ENCODE measurements at regions not wholly inside any gene's neighbourhood (a gene's known extent, or its start where the extent isn't known, plus 50 kb on each side); places are given as distances from the start of the nearest gene placed in this dataset.

DNA sequence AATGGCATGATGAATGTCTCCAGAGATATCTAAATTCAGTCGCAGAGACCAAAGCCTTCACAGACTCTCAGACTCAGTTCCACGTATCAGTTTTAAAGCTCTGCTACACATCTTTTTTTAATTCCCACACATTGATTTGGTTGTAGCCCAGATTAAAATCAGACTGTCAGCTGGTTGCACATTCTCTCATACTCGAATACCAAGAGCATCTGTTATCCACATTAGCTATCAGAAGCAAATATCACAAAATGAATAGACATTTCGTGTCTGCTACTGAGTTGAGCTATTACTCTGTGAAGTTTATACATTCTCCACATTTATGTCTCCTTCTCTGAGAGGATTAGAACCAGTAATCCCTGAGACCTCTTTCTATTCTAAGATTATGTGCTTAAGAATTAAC, 229.2 kb downstream of the GPAM start:
- Histone ChIP-seq H3K36me3 (ENCODE audit: control insufficient read depth in 2 of 2, insufficient read depth in 2 of 2, low read length in 2 of 2) (no peaks in the 10 kb centered on the region), H3K9ac (ENCODE audit: low read depth in 1 of 2, low read length in 2 of 2) (no peak overlapping the region)

DNA sequence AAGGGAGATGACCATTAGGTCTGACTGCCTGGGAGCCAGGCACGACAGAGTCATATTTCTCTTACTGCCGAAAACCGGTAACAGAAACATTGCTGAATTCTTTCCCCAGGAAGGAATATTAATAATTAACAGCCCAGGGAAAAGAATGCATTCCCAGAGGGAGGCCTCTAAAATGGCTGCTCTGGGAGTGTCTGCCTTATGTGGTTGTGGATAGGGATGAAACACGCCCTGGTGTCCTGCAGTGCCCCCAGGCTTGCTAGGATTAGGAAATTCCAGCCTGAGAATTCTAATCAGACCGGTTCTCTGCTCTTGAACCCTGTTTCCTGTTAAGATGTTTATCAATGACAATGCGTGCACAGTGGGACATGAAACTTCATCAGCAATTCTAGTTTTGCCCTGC, 226.7 kb downstream of the GPAM start:
- Histone ChIP-seq H3K9ac (ENCODE audit: low read depth in 1 of 2, low read length in 2 of 2) (no peak overlapping the region), H3K9me3 (ENCODE audit: control insufficient read depth in 2 of 2, low read length in 2 of 2) (no peaks in the 10 kb centered on the region), H3K27me3 (ENCODE audit: control insufficient read depth in 2 of 2, insufficient read depth in 2 of 2, low read length in 2 of 2) (no peaks in the 10 kb centered on the region), H3K27ac (ENCODE audit: low read depth in 2 of 2, low read length in 2 of 2) (no peak overlapping the region), H3K4me1 (ENCODE audit: control insufficient read depth in 2 of 2, insufficient read depth in 2 of 2, low read length in 2 of 2) (no peaks in the 10 kb centered on the region), H3K4me3 (ENCODE audit: low read length in 2 of 2) (no peak overlapping the region), H3K36me3 (ENCODE audit: control insufficient read depth in 2 of 2, insufficient read depth in 2 of 2, low read length in 2 of 2) (no peaks in the 10 kb centered on the region)

More for the DNA sequence above, 229.2 kb downstream of the GPAM start:
- Histone ChIP-seq H3K27me3 (ENCODE audit: control insufficient read depth in 2 of 2, insufficient read depth in 2 of 2, low read length in 2 of 2) (no peaks in the 10 kb centered on the region), H3K9me3 (ENCODE audit: control insufficient read depth in 2 of 2, low read length in 2 of 2) (no peaks in the 10 kb centered on the region), H3K4me1 (ENCODE audit: control insufficient read depth in 2 of 2, insufficient read depth in 2 of 2, low read length in 2 of 2) (no peaks in the 10 kb centered on the region), H3K27ac (ENCODE audit: low read depth in 2 of 2, low read length in 2 of 2) (no peak overlapping the region), H3K4me3 (ENCODE audit: low read length in 2 of 2) (no peak overlapping the region)

DNA sequence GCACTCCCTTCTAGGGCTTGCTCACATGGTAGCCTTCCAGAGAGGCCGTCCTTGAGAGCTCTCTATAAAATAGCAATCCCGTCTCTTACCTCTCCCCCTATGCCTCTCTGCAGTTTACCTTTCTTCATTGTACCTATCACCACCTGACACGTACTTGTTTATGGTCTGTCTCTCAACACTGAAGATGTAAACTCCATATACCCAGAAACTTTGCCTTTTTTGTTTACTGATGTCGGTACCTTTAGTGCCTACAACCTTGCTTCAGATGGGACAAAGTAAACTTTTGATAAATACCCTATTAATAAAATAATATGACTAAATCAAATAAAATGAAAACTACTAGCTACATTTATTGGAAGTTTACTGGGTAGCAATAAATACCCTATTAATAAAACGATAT, 220.6 kb downstream of the GPAM start:
- Histone ChIP-seq H3K9me3 (ENCODE audit: control insufficient read depth in 2 of 2, low read length in 2 of 2) (no peaks in the 10 kb centered on the region), H3K27me3 (ENCODE audit: control insufficient read depth in 2 of 2, insufficient read depth in 2 of 2, low read length in 2 of 2) (no peaks in the 10 kb centered on the region), H3K9ac (ENCODE audit: low read depth in 1 of 2, low read length in 2 of 2) (no peak overlapping the region), H3K4me1 (ENCODE audit: control insufficient read depth in 2 of 2, insufficient read depth in 2 of 2, low read length in 2 of 2) (no peaks in the 10 kb centered on the region), H3K27ac (ENCODE audit: low read depth in 2 of 2, low read length in 2 of 2) (no peak overlapping the region), H3K36me3 (ENCODE audit: control insufficient read depth in 2 of 2, insufficient read depth in 2 of 2, low read length in 2 of 2) (no peaks in the 10 kb centered on the region), H3K4me3 (ENCODE audit: low read length in 2 of 2) (no peak overlapping the region)

DNA sequence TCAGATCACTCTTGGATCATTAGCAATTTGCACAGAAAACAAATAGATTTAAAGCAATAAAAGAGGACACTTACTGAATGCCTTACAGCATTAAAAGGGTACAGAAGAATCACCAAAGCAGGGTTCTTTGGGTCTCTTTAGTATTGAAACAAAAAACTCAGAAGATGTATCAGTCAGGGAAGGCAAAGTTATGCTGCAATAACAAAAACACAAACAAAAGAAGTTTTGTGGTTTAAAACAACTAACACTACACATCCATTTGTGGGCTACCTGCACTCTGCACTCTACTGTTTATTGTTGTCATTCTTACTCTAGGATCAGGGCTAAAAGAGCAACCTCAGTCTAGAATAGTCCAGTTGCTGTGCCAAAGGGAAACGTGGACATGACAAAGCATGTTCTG, 216.4 kb downstream of the GPAM start:
- Histone ChIP-seq H3K27ac (ENCODE audit: low read depth in 2 of 2, low read length in 2 of 2) (no peak overlapping the region), H3K9me3 (ENCODE audit: control insufficient read depth in 2 of 2, low read length in 2 of 2) (no peaks in the 10 kb centered on the region), H3K4me3 (ENCODE audit: low read length in 2 of 2) (no peak overlapping the region), H3K4me1 (ENCODE audit: control insufficient read depth in 2 of 2, insufficient read depth in 2 of 2, low read length in 2 of 2) (no peaks in the 10 kb centered on the region), H3K9ac (ENCODE audit: low read depth in 1 of 2, low read length in 2 of 2) (no peak overlapping the region), H3K36me3 (ENCODE audit: control insufficient read depth in 2 of 2, insufficient read depth in 2 of 2, low read length in 2 of 2) (no peaks in the 10 kb centered on the region), H3K27me3 (ENCODE audit: control insufficient read depth in 2 of 2, insufficient read depth in 2 of 2, low read length in 2 of 2) (no peaks in the 10 kb centered on the region)

DNA sequence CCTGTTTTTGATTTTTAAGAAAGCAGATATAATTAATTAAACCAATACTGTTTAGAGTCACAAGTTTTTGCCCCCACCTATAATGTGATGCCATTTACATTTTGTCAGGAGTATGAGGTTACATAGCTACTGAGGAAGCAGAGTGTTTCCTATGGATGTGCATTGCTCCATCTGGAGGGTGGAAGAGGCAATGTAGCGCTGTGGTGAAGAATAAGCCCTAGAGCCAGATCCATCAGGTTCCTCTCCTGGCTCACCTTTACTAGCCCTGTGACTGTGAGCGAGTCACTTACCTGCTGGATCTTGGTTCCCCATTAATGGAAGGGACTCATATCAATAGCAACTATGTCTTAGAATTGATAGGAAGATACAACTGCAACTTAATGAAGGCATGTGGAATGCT, 216.0 kb downstream of the GPAM start:
- no peaks in the 10 kb centered on the region for H3K27me3 ChIP-seq (ENCODE audit: control insufficient read depth in 2 of 2, insufficient read depth in 2 of 2, low read length in 2 of 2)
- H3K9me3 ChIP-seq (ENCODE audit: control insufficient read depth in 2 of 2, low read length in 2 of 2), result no peaks in the 10 kb centered on the region
- H3K36me3 ChIP-seq (ENCODE audit: control insufficient read depth in 2 of 2, insufficient read depth in 2 of 2, low read length in 2 of 2), result no peaks in the 10 kb centered on the region
- H3K9ac ChIP-seq (ENCODE audit: low read depth in 1 of 2, low read length in 2 of 2), result no peak overlapping the region
- H3K4me3 ChIP-seq (ENCODE audit: low read length in 2 of 2), result no peak overlapping the region
- H3K4me1 ChIP-seq (ENCODE audit: control insufficient read depth in 2 of 2, insufficient read depth in 2 of 2, low read length in 2 of 2), result no peaks in the 10 kb centered on the region
- no peak overlapping the region for H3K27ac ChIP-seq (ENCODE audit: low read depth in 2 of 2, low read length in 2 of 2)

DNA sequence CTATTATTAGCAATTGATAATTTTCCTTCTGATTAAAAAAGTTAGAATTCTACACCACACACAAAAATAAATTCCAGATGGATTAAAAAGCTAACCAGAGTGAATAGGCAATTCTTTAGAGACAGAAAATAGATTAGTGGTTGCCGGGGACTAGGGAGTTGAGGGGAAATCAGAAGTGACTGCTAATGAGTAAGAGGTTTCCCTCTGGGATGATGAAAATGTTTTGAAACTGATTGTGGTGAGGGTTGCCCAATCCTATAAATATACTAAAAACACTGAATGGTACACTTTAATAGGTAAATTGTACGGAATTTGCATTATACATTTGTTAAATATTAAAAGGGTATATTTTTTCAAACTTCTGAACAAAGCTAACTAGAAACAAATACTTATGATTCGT, 214.9 kb downstream of the GPAM start:
- Histone ChIP-seq H3K27ac (ENCODE audit: low read depth in 2 of 2, low read length in 2 of 2) (no peak overlapping the region), H3K4me1 (ENCODE audit: control insufficient read depth in 2 of 2, insufficient read depth in 2 of 2, low read length in 2 of 2) (no peaks in the 10 kb centered on the region), H3K9me3 (ENCODE audit: control insufficient read depth in 2 of 2, low read length in 2 of 2) (no peaks in the 10 kb centered on the region), H3K27me3 (ENCODE audit: control insufficient read depth in 2 of 2, insufficient read depth in 2 of 2, low read length in 2 of 2) (no peaks in the 10 kb centered on the region), H3K36me3 (ENCODE audit: control insufficient read depth in 2 of 2, insufficient read depth in 2 of 2, low read length in 2 of 2) (no peaks in the 10 kb centered on the region), H3K9ac (ENCODE audit: low read depth in 1 of 2, low read length in 2 of 2) (no peak overlapping the region), H3K4me3 (ENCODE audit: low read length in 2 of 2) (no peak overlapping the region)

DNA sequence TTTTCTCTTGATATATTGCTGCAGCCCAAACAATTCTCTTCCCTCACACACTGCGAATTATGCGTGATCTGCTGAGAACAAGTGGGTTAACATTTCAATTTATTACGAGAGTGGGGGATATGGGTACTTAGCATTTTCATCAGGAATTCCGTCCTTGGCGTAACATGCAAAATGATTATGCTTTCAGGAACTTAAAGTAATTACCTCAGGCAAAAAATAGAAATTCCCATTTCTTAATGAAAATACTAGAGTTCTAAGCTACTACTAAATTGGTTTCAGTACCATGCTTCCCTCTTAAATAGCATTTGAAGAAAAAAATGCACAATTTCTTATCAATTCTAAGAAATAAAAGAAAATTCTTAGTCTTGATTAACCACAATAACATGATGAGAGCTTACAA, 213.5 kb downstream of the GPAM start:
- H3K27ac ChIP-seq (ENCODE audit: low read depth in 2 of 2, low read length in 2 of 2), result no peak overlapping the region
- no peak overlapping the region for H3K9ac ChIP-seq (ENCODE audit: low read depth in 1 of 2, low read length in 2 of 2)
- no peaks in the 10 kb centered on the region for H3K4me1 ChIP-seq (ENCODE audit: control insufficient read depth in 2 of 2, insufficient read depth in 2 of 2, low read length in 2 of 2)
- H3K27me3 ChIP-seq (ENCODE audit: control insufficient read depth in 2 of 2, insufficient read depth in 2 of 2, low read length in 2 of 2), result no peaks in the 10 kb centered on the region
- H3K9me3 ChIP-seq (ENCODE audit: control insufficient read depth in 2 of 2, low read length in 2 of 2), result no peaks in the 10 kb centered on the region
- H3K36me3 ChIP-seq (ENCODE audit: control insufficient read depth in 2 of 2, insufficient read depth in 2 of 2, low read length in 2 of 2), result no peaks in the 10 kb centered on the region
- H3K4me3 ChIP-seq (ENCODE audit: low read length in 2 of 2), result no peak overlapping the region

DNA sequence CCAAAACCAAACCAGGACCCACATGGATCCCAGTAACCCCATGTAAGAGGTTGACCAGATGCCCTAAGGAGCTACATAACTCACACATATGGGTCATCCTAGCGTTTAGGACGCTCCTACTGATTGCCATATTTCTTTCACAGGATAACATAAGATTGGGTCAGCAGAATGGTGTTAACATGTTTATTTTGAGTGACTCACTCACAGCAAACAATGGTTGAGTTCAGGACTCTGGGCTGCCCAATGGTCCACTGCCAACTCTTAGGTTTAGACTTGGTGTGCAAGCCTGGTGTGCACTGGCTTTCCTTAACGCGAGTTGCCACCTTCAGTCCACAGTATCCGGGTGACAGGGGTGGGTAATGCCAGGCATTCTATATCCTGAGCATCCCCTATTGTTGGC, 211.5 kb downstream of the GPAM start:
- Histone ChIP-seq H3K4me1 (ENCODE audit: control insufficient read depth in 2 of 2, insufficient read depth in 2 of 2, low read length in 2 of 2) (no peaks in the 10 kb centered on the region), H3K36me3 (ENCODE audit: control insufficient read depth in 2 of 2, insufficient read depth in 2 of 2, low read length in 2 of 2) (no peaks in the 10 kb centered on the region), H3K27me3 (ENCODE audit: control insufficient read depth in 2 of 2, insufficient read depth in 2 of 2, low read length in 2 of 2) (no peaks in the 10 kb centered on the region), H3K9me3 (ENCODE audit: control insufficient read depth in 2 of 2, low read length in 2 of 2) (no peaks in the 10 kb centered on the region), H3K27ac (ENCODE audit: low read depth in 2 of 2, low read length in 2 of 2) (no peak overlapping the region), H3K4me3 (ENCODE audit: low read length in 2 of 2) (no peak overlapping the region), H3K9ac (ENCODE audit: low read depth in 1 of 2, low read length in 2 of 2) (no peak overlapping the region)

DNA sequence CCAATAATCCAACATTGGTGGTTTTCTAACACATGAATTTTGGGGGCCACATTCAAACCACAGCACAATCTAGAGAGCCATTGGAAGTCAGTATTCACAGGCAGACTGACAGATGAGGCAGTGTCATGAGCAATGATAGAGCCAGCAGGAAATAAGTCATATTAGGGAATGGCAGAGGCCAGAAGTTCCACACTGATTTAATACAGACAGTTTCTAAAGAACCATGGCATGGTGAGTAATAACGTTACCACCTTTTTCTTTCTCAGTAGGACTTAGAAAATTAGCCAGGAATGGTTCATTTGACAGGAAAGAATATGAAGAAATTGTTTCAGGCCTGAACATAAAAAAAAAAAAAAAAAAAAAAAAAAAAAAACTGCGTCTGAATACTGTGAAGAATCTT, 210.3 kb downstream of the GPAM start:
- H3K27me3 ChIP-seq (ENCODE audit: control insufficient read depth in 2 of 2, insufficient read depth in 2 of 2, low read length in 2 of 2), result no peaks in the 10 kb centered on the region
- H3K4me1 ChIP-seq (ENCODE audit: control insufficient read depth in 2 of 2, insufficient read depth in 2 of 2, low read length in 2 of 2), result no peaks in the 10 kb centered on the region
- H3K9me3 ChIP-seq (ENCODE audit: control insufficient read depth in 2 of 2, low read length in 2 of 2), result no peaks in the 10 kb centered on the region
- H3K4me3 ChIP-seq (ENCODE audit: low read length in 2 of 2), result no peak overlapping the region
- H3K36me3 ChIP-seq (ENCODE audit: control insufficient read depth in 2 of 2, insufficient read depth in 2 of 2, low read length in 2 of 2), result no peaks in the 10 kb centered on the region
- H3K9ac ChIP-seq (ENCODE audit: low read depth in 1 of 2, low read length in 2 of 2), result no peak overlapping the region
- H3K27ac ChIP-seq (ENCODE audit: low read depth in 2 of 2, low read length in 2 of 2), result no peak overlapping the region

DNA sequence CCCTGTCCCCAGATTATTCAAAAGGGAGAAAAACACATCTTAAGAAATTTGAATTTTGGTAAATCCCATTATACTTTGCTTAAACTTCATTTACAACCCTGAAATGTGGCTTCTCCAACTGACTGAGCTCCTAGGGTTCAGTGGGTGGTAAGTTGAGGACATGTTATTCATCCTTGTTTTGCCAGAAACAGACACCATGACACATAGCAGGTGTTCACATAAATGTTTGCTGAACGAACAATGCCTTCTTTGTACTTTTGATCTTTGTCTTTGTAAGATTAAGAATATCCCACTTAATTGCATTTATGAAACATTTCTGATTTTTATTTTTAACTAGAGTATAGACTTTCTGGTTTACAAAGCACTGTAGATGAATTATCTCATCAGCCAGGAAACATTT, 209.7 kb downstream of the GPAM start:
- Histone ChIP-seq H3K9ac (ENCODE audit: low read depth in 1 of 2, low read length in 2 of 2) (no peak overlapping the region), H3K36me3 (ENCODE audit: control insufficient read depth in 2 of 2, insufficient read depth in 2 of 2, low read length in 2 of 2) (no peaks in the 10 kb centered on the region), H3K27me3 (ENCODE audit: control insufficient read depth in 2 of 2, insufficient read depth in 2 of 2, low read length in 2 of 2) (no peaks in the 10 kb centered on the region), H3K4me3 (ENCODE audit: low read length in 2 of 2) (no peak overlapping the region), H3K9me3 (ENCODE audit: control insufficient read depth in 2 of 2, low read length in 2 of 2) (no peaks in the 10 kb centered on the region), H3K4me1 (ENCODE audit: control insufficient read depth in 2 of 2, insufficient read depth in 2 of 2, low read length in 2 of 2) (no peaks in the 10 kb centered on the region), H3K27ac (ENCODE audit: low read depth in 2 of 2, low read length in 2 of 2) (no peak overlapping the region)

DNA sequence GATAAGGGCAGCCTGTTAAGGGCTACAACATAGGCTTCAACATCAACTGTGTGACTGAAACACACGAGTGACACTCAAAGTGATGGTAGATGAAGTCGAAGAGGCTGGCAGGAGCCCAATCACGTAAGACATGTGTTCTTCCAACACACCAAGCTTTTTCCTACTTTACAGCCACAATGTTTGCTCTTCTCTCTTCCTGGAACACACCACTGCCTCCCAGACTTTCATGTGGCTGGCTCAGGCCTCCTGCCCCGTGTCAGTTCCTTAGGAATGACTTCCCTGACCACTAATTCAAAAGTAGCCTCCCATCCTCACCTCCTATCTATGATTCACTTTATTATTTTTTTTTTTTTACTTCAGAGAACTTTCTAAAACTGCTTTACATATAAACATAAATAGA, 209.2 kb downstream of the GPAM start:
- Histone ChIP-seq H3K27me3 (ENCODE audit: control insufficient read depth in 2 of 2, insufficient read depth in 2 of 2, low read length in 2 of 2) (no peaks in the 10 kb centered on the region), H3K4me1 (ENCODE audit: control insufficient read depth in 2 of 2, insufficient read depth in 2 of 2, low read length in 2 of 2) (no peaks in the 10 kb centered on the region)

More for the DNA sequence above, 209.2 kb downstream of the GPAM start:
- Histone ChIP-seq H3K27ac (ENCODE audit: low read depth in 2 of 2, low read length in 2 of 2) (no peak overlapping the region), H3K9ac (ENCODE audit: low read depth in 1 of 2, low read length in 2 of 2) (no peak overlapping the region), H3K36me3 (ENCODE audit: control insufficient read depth in 2 of 2, insufficient read depth in 2 of 2, low read length in 2 of 2) (no peaks in the 10 kb centered on the region), H3K9me3 (ENCODE audit: control insufficient read depth in 2 of 2, low read length in 2 of 2) (no peaks in the 10 kb centered on the region), H3K4me3 (ENCODE audit: low read length in 2 of 2) (no peak overlapping the region)

Data from mucosa of rectum (tissue), 2 donors.